22Rv1 (cell line): ENCODE measurements at regions not wholly inside any gene's neighbourhood (a gene's known extent, or its start where the extent isn't known, plus 50 kb on each side); places are given as distances from the start of the nearest gene placed in this dataset.

Experiments used
- CTCF ChIP-seq: fragments of 450-650 bp; IDR thresholded peaks from 2 replicates; pipeline ENCODE4 v1.5.1; 2017; ENCODE audit warnings: mild to moderate bottlenecking
- ZFX ChIP-seq: fragments of 450-650 bp; IDR thresholded peaks from 2 replicates; pipeline ENCODE4 v1.6.1; 2017; ENCODE audit warnings: antibody characterized with exemption, borderline replicate concordance

DNA sequence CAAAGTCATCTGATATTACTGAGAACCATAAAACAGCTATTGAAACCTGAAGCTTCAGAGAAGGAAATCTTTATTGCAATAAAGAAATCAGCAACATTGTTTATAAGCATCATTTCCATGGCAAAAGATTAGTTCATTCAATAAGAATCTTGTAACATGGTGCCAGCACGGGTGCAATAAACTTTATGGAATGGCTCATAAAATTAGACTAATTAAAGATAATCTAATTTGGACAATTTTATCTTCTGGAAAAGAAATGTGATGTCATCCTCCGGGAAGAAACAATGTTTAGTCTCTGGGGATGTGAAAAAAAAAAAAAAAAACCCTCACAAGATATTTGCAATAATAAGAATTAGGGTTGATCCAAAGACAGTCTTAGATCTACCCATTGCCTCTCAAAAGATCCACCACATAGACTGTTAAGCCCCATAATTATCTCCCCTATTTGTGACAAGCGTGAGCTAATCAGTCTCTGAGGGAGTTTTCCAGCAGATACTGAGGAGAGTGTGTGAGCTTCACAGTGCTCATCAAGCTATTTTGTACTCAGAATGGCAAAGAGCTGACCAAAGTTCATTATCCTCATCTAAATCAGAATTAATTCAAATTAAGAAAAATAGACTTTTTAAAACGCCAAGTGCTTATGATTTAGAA is 297.0 kb upstream of the EDNRB start:
- TF ChIP-seq CTCF (no peak), ZFX (no peak)
